GM12865 (cell line): ENCODE measurements at regions not wholly inside any gene's neighbourhood (a gene's known extent, or its start where the extent isn't known, plus 50 kb on each side); places are given as distances from the start of the nearest gene placed in this dataset.
A peak's percentile ranks its signal among the peaks of the same experiment; 100 is the strongest.

ENCODE experiments used
- DNase-seq: peaks from one replicate; pipeline ENCODE4 v3.0.0; 2010; ENCODE audit warnings: low read depth
- H3K4me3 ChIP-seq: 2 replicates; pipeline ENCODE4 v1.5.1; 2011; ENCODE audit warnings: mild to moderate bottlenecking, low read depth, low read length, control low read depth
- CTCF ChIP-seq: IDR thresholded peaks from 2 replicates; pipeline ENCODE4 v1.5.1; 2011; ENCODE audit warnings: low read length, control low read depth, low read depth, inconsistent platforms; ENCODE audit not compliant: insufficient read depth; ENCODE audit errors: missing control alignments

GRCh38 chr6:28585335-28585734 is 59.7 kb downstream of the GPX5 start:
- no peak for TF ChIP-seq CTCF
- H3K4me3 ChIP-seq: no peak overlapping the region
- no peak for DNase-seq

DNA sequence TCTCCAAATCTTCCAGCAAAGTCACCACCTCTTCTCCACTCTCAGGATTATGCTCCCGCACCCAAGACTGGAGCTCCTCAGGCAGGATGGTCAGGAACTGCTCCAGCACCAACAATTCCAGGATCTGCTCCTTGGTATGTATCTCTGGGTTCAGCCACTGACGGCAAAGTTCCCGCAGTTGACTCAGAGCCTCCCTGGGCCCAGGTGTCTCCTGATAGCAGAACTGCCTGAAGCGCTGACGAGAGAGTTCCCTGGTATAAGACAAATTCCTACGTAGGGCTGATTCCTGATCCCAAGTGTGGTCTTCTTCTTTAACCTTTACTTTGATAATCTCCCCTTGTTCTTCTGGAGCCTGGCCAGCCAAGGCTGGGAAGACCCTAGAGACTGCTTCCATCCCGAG is 60.6 kb downstream of the GPX5 start:
- TF ChIP-seq CTCF: no peak
- peak overlapping the region; percentile 55 for H3K4me3 ChIP-seq
- DNase-seq: no peak

DNA sequence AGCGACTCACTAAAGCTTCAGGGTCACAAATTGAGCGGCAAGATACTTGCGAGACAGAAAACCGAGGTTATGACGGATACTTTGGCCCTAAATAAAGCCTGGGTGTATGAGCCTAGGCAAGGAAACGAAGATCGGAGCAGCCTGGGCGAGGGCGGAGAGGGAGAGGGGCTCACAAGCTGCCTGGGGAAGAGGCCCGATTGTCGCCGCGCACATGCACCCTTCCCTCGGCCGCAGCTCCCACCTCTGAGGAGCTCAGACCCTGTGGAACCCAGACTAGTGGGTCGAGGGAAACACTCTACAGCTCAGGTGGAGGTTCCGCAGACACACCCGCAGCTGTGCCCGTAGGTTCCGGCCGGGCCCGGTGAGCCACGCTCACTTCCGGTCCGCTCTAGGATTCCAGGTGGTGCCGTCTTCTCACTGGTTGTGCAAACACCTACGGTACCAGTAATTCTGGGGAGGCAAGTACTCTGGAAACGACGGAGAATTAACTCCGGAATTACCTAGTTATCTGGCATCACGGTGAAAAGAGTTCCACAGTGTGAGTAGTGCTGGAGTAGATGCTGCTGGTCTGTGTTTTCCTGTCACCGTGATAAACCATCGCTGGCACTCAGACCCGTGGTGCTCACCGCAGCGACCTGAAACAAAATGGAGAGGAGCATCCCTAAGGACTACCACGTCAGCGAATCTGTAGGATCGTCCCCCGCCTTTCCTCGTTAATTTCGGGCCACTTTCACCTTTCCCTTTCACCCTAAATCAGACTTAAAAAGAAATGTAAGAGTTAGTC is 61.5 kb downstream of the GPX5 start:
- peak; percentile 91 for DNase-seq
- no peak for TF ChIP-seq CTCF
- peak overlapping the region; percentile 55 for H3K4me3 ChIP-seq

DNA sequence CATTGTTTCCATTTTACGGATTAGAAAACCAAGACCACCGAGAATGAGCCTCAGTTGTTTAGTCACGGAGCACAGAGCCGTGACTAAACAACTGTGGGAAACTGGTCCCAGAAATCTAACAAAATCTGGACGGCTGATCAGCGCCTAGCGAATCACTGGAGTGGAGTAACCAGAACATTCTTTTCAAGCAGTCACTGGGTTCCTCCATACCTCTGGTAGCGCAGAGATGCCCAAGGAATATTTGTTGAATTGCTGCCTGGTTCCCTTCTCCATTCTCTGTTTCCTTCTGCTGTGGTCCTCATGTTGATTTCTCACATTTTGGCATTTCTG is 62.0 kb downstream of the GPX5 start:
- peak overlapping the region; percentile 55 for H3K4me3 ChIP-seq
- TF ChIP-seq CTCF: no peak
- no peak for DNase-seq

DNA sequence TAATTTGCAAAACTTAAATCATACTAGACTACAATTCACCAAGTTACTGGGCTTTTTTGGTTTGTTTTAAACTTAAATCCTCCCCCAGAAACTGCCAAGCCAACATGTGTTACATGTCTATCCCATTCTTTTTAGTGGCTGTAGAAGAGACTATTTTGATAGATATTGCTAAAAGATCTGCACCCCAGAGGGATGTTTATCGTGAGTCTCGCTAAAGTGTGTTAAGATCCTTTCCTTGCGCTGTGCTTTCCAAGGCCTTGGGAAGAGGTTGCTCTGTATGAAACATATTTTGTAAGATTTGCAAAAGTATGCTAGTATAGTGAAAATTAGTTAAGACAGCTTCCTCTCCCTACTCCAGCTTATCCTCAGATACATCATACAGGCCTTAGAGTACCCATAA is 63.0 kb downstream of the GPX5 start:
- no peak for TF ChIP-seq CTCF
- no peak for DNase-seq
- H3K4me3 ChIP-seq: 0 out of 2 replicates have a peak overlapping the region, but pooled peaks have one; percentile 10

DNA sequence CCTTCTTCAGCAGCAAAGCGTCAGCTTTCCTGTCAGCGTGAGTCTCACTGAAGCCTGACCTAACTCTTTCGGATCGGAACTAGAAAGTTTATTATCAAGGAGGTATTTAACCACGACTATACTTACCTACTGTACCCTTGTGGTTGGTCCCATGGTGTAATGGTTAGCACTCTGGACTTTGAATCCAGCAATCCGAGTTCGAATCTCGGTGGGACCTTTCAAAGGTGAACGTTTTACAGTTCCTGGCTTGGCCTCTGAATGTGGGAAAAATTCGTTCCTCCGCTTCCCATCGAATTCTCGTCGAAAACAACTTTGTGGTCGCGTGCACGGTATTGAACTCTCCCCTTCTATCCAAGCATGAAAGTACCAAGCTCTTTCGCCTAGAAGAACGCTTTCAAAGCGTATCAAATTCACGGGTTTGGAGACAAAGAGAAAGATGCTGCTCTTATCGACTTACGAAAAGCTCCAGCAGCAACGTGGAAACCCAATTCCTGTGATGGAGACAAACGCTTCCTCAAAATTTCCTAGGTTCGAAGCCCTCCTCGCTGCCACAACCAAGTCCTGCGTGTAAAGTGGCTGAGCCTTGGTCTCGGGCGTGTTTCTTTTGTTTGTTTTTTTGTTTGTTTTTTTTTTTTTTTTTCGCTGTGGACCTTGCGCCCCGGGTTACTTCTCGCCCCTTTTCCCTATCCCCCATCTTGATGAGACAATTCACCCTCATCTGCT is 63.7 kb downstream of the GPX5 start:
- peak; percentile 92 for DNase-seq
- H3K4me3 ChIP-seq: peak overlapping the region; percentile 10
- no peak for TF ChIP-seq CTCF

DNA sequence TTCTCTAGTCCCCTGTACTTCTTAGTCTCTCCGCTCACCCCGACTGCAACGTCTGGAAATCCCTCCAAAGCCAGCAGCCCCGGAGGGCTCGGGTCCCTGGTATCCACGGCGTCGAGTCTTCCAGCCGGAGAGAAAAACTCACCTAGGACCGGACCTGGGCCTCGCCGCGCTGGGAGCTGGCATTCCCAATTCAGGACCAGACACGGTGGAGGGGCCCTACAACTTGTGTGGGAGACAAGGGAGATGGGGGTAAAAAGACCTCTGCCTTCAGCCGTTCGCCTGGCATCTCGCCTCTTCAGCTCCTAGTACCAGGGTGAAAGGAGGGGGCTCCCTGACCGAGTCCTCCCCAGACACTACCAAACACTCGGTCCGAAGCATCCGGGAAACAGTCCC is 64.3 kb downstream of the GPX5 start:
- no peak for DNase-seq
- TF ChIP-seq CTCF: no peak
- no peak overlapping the region for H3K4me3 ChIP-seq
